ENCODE measurements at regions not wholly inside any gene's neighbourhood (a gene's known extent, or its start where the extent isn't known, plus 50 kb on each side); places are given as distances from the start of the nearest gene placed in this dataset.

DNA sequence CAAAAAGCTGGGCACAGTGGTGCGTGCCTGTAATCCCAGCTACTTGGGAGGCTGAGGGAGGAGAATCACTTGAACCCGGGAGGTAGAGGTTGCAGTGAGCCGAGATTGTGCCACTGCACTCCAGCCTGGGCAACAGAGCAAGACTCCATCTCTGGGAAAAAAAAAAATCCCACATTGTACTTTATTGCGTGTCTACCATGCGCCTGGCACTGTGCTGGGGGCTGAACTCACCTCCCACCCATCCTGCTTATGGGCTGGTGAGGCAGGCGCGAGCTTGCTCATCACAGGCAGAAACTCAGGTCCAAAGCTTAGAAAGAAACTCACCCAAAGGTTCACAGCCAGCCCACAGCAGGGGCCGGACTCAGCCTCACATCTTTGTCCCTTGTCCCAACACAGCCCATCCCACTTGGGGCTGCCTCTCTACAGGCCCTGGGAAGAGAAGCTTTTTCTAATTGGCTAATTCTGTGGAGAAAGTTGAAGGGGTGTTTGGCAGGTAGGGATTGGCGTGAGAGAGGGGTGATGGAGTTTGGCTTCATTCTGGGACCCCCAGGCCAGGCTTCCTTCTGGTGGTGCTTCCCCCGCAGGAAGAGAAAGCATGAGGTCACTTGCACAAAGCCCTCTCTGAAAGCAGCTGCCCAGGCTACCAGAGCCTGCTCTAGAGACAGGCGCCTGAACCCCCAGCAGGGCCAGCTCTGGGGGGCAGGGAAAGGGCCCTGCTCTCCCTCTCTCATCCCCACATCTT is 122.6 kb upstream of the SMAD3 start:
- TF ChIP-seq, protein P1, sequence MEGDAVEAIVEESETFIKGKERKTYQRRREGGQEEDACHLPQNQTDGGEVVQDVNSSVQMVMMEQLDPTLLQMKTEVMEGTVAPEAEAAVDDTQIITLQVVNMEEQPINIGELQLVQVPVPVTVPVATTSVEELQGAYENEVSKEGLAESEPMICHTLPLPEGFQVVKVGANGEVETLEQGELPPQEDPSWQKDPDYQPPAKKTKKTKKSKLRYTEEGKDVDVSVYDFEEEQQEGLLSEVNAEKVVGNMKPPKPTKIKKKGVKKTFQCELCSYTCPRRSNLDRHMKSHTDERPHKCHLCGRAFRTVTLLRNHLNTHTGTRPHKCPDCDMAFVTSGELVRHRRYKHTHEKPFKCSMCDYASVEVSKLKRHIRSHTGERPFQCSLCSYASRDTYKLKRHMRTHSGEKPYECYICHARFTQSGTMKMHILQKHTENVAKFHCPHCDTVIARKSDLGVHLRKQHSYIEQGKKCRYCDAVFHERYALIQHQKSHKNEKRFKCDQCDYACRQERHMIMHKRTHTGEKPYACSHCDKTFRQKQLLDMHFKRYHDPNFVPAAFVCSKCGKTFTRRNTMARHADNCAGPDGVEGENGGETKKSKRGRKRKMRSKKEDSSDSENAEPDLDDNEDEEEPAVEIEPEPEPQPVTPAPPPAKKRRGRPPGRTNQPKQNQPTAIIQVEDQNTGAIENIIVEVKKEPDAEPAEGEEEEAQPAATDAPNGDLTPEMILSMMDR (conservative IDR thresholded peaks at IDR 0.05; ENCODE audit: low read depth in 2 of 2): no peak
- TF ChIP-seq POLR2AphosphoS5 (IDR thresholded peaks at IDR 0.05; ENCODE audit: low read depth) (no peak), EZH2phosphoT487 (IDR thresholded peaks at IDR 0.05; ENCODE audit: unreplicated experiment) (no peak), EZH2 (IDR thresholded peaks at IDR 0.05; ENCODE audit: low read depth, unreplicated experiment) (no peak), CREB1 (CRISPR knock-in tag; IDR thresholded peaks at IDR 0.05; ENCODE audit: low read depth) (no peak), NANOG (IDR thresholded peaks at IDR 0.05; ENCODE audit: borderline replicate concordance) (no peak), ZNF331 (CRISPR knock-in tag; IDR thresholded peaks at IDR 0.05; ENCODE audit: low read depth) (no peak), JUNB (IDR thresholded peaks at IDR 0.05; ENCODE audit: unreplicated experiment) (no peak), ZNF114 (CRISPR knock-in tag; IDR thresholded peaks at IDR 0.05) (no peak), STAT1 (IDR thresholded peaks at IDR 0.05; ENCODE audit: unreplicated experiment) (no peak)
- TF ChIP-seq, protein P2, sequence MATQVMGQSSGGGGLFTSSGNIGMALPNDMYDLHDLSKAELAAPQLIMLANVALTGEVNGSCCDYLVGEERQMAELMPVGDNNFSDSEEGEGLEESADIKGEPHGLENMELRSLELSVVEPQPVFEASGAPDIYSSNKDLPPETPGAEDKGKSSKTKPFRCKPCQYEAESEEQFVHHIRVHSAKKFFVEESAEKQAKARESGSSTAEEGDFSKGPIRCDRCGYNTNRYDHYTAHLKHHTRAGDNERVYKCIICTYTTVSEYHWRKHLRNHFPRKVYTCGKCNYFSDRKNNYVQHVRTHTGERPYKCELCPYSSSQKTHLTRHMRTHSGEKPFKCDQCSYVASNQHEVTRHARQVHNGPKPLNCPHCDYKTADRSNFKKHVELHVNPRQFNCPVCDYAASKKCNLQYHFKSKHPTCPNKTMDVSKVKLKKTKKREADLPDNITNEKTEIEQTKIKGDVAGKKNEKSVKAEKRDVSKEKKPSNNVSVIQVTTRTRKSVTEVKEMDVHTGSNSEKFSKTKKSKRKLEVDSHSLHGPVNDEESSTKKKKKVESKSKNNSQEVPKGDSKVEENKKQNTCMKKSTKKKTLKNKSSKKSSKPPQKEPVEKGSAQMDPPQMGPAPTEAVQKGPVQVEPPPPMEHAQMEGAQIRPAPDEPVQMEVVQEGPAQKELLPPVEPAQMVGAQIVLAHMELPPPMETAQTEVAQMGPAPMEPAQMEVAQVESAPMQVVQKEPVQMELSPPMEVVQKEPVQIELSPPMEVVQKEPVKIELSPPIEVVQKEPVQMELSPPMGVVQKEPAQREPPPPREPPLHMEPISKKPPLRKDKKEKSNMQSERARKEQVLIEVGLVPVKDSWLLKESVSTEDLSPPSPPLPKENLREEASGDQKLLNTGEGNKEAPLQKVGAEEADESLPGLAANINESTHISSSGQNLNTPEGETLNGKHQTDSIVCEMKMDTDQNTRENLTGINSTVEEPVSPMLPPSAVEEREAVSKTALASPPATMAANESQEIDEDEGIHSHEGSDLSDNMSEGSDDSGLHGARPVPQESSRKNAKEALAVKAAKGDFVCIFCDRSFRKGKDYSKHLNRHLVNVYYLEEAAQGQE (IDR thresholded peaks at IDR 0.05; ENCODE audit: unreplicated experiment): no peak
- TF ChIP-seq, protein P3, sequence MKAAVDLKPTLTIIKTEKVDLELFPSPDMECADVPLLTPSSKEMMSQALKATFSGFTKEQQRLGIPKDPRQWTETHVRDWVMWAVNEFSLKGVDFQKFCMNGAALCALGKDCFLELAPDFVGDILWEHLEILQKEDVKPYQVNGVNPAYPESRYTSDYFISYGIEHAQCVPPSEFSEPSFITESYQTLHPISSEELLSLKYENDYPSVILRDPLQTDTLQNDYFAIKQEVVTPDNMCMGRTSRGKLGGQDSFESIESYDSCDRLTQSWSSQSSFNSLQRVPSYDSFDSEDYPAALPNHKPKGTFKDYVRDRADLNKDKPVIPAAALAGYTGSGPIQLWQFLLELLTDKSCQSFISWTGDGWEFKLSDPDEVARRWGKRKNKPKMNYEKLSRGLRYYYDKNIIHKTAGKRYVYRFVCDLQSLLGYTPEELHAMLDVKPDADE (IDR thresholded peaks at IDR 0.05): no peak
- TF ChIP-seq, protein P4, sequence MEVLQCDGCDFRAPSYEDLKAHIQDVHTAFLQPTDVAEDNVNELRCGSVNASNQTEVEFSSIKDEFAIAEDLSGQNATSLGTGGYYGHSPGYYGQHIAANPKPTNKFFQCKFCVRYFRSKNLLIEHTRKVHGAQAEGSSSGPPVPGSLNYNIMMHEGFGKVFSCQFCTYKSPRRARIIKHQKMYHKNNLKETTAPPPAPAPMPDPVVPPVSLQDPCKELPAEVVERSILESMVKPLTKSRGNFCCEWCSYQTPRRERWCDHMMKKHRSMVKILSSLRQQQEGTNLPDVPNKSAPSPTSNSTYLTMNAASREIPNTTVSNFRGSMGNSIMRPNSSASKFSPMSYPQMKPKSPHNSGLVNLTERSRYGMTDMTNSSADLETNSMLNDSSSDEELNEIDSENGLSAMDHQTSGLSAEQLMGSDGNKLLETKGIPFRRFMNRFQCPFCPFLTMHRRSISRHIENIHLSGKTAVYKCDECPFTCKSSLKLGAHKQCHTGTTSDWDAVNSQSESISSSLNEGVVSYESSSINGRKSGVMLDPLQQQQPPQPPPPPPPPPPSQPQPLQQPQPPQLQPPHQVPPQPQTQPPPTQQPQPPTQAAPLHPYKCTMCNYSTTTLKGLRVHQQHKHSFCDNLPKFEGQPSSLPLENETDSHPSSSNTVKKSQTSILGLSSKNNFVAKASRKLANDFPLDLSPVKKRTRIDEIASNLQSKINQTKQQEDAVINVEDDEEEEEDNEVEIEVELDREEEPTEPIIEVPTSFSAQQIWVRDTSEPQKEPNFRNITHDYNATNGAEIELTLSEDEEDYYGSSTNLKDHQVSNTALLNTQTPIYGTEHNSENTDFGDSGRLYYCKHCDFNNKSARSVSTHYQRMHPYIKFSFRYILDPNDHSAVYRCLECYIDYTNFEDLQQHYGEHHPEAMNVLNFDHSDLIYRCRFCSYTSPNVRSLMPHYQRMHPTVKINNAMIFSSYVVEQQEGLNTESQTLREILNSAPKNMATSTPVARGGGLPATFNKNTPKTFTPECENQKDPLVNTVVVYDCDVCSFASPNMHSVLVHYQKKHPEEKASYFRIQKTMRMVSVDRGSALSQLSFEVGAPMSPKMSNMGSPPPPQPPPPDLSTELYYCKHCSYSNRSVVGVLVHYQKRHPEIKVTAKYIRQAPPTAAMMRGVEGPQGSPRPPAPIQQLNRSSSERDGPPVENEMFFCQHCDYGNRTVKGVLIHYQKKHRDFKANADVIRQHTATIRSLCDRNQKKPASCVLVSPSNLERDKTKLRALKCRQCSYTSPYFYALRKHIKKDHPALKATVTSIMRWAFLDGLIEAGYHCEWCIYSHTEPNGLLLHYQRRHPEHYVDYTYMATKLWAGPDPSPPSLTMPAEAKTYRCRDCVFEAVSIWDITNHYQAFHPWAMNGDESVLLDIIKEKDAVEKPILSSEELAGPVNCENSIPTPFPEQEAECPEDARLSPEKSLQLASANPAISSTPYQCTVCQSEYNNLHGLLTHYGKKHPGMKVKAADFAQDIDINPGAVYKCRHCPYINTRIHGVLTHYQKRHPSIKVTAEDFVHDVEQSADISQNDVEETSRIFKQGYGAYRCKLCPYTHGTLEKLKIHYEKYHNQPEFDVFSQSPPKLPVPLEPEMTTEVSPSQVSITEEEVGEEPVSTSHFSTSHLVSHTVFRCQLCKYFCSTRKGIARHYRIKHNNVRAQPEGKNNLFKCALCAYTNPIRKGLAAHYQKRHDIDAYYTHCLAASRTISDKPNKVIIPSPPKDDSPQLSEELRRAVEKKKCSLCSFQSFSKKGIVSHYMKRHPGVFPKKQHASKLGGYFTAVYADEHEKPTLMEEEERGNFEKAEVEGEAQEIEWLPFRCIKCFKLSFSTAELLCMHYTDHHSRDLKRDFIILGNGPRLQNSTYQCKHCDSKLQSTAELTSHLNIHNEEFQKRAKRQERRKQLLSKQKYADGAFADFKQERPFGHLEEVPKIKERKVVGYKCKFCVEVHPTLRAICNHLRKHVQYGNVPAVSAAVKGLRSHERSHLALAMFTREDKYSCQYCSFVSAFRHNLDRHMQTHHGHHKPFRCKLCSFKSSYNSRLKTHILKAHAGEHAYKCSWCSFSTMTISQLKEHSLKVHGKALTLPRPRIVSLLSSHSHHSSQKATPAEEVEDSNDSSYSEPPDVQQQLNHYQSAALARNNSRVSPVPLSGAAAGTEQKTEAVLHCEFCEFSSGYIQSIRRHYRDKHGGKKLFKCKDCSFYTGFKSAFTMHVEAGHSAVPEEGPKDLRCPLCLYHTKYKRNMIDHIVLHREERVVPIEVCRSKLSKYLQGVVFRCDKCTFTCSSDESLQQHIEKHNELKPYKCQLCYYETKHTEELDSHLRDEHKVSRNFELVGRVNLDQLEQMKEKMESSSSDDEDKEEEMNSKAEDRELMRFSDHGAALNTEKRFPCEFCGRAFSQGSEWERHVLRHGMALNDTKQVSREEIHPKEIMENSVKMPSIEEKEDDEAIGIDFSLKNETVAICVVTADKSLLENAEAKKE (CRISPR knock-in tag; IDR thresholded peaks at IDR 0.05): no peak

All from GM23338 (cell line).